NB4 (cell line): ENCODE measurements at regions not wholly inside any gene's neighbourhood (a gene's known extent, or its start where the extent isn't known, plus 50 kb on each side); places are given as distances from the start of the nearest gene placed in this dataset.

Source experiments
- DNase-seq: peaks from one replicate; pipeline ENCODE4 v3.0.0; 2010; ENCODE audit warnings: low read depth
- H3K4me3 ChIP-seq: one replicate; pipeline ENCODE4 v1.5.1; 2011; ENCODE audit warnings: mild to moderate bottlenecking, low read depth, low read length, moderate library complexity
- MYC ChIP-seq: IDR thresholded peaks from 2 replicates; pipeline ENCODE4 v1.6.1; 2011; ENCODE audit warnings: low read depth, low read length
- POLR2A ChIP-seq: IDR thresholded peaks from 2 replicates; pipeline ENCODE4 v1.6.1; 2011; ENCODE audit warnings: mild to moderate bottlenecking; ENCODE audit not compliant: insufficient read length; ENCODE audit errors: extremely low read depth
- TF ChIP-seq, protein P1 (sequence below): IDR thresholded peaks from 2 replicates; pipeline ENCODE4 v1.6.1; 2011; ENCODE audit warnings: low read depth, low read length
- TF ChIP-seq, protein P2 (sequence below): IDR thresholded peaks from one replicate; pipeline ENCODE4 v1.5.1; 2012; ENCODE audit warnings: low read depth, low read length

DNA sequence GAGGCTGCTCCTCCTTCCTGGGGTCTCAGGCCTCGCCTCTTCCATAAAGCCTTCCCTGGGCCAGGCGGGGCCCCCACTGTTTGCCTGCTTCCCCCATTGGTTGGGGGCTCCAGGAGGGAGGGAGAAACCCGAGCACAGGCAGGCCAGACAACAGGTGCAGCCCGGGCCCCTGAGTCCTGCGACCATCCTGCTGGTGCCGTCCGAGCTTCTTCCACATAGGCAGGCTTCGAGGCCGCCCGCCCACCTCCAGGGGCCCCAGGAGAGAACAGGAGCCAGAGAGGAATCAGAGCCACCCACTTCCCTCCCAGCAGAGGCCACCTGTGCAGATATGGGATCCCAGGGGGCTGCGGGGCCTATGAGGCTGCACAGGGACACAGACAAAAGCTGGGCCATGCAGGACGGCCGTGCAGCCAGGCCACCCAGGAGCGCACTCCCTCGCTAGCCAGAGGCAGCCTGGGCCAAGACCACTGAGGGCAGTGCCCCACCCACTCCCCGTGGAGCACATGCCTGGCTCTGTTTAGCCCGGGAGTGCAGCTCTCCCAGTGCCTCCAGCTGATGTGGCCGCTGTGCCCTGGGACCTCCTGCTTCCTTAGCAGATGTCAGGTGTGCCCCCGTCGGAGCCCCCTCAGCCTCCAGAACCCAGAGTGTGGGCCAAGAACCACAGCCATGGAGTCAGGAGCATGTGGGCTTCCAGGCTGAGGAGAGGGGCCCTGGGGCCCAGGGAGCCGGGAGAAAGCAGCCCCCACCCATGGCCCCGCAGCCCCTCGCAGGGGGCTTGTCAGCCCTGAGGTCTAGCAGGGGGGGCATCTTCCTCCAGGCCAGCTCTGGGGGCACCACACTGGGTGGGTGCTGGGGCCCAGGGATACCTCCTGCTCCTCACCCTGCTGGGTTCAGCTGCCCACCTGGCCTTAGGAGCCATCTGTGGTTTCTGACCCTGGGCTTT lies 59.9 kb upstream of the INPP5A start:
- no peak for DNase-seq
- TF ChIP-seq MYC = no peak
- TF ChIP-seq, protein P1, sequence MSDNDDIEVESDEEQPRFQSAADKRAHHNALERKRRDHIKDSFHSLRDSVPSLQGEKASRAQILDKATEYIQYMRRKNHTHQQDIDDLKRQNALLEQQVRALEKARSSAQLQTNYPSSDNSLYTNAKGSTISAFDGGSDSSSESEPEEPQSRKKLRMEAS = no peak
- TF ChIP-seq, protein P2, sequence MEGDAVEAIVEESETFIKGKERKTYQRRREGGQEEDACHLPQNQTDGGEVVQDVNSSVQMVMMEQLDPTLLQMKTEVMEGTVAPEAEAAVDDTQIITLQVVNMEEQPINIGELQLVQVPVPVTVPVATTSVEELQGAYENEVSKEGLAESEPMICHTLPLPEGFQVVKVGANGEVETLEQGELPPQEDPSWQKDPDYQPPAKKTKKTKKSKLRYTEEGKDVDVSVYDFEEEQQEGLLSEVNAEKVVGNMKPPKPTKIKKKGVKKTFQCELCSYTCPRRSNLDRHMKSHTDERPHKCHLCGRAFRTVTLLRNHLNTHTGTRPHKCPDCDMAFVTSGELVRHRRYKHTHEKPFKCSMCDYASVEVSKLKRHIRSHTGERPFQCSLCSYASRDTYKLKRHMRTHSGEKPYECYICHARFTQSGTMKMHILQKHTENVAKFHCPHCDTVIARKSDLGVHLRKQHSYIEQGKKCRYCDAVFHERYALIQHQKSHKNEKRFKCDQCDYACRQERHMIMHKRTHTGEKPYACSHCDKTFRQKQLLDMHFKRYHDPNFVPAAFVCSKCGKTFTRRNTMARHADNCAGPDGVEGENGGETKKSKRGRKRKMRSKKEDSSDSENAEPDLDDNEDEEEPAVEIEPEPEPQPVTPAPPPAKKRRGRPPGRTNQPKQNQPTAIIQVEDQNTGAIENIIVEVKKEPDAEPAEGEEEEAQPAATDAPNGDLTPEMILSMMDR = no peak
- no peak for TF ChIP-seq POLR2A
- no peak overlapping the region for H3K4me3 ChIP-seq

DNA sequence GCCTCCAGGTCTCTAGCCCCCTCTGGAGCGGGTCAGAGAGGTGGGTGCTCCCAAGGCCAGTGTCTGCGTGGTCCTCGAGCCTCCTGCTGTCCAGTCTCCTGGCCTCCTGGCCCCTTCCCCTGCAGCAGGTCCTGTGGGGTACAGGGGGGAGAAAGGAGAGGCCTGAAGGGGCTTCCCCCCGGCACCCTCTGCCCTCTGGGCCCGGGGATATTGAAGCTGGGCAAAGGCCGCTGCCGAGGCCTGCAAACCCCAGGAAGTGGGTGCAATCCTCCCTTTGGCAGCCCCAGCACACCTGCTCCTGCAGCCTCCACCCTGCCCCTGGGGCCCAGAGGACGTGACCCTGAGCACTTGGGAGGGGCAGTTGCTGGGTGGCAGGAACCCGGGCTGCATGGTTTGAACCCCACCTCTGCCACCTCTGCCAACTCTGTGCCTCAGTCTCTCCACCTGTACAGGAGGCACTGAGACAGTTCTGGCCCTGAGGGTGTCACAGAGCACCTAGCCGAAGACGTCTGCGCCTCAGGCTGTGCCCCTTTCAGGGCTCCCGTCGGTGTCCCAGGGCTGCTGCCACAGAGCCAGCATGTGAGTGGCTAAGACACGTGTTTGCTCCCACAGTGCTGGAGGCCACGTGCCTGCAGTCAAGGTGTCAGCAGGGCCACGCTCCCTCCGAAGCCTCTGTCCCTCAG lies 59.1 kb upstream of the INPP5A start:
- no peak for TF ChIP-seq MYC
- TF ChIP-seq, protein P2 = no peak
- TF ChIP-seq, protein P1 = no peak
- no peak for TF ChIP-seq POLR2A
- DNase-seq = no peak
- no peak overlapping the region for H3K4me3 ChIP-seq

DNA sequence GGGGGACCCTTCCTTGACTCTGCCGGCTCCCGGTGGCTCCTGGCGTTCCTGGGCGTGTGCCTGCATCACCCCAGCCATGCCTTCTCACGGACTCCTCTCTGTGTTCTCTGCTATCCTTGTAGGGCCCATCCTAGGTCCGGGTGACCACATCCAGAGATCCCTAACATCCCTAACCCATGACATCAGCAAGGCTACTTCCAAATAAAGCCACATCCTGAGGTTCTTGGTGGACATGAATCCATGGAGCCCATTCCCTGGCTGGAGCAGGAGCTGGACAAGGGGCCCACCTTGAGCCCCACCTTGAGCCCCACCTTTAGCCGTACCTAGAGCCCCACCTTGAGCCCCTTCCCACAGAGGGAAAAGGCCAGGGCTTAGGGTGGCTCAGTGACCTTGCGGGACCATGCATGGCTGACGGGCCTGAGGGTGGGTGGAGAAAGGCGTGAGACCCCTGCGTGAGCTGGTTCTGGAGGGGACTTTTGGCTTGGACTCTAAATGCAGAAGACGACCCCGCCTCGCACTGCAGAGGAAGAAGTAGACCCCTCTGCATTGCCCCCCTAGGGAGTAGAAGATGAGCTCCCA lies 58.5 kb upstream of the INPP5A start:
- TF ChIP-seq, protein P2 = no peak
- TF ChIP-seq POLR2A (no peak), MYC (no peak)
- TF ChIP-seq, protein P1 = no peak
- DNase-seq = no peak
- H3K4me3 ChIP-seq = no peak overlapping the region

DNA sequence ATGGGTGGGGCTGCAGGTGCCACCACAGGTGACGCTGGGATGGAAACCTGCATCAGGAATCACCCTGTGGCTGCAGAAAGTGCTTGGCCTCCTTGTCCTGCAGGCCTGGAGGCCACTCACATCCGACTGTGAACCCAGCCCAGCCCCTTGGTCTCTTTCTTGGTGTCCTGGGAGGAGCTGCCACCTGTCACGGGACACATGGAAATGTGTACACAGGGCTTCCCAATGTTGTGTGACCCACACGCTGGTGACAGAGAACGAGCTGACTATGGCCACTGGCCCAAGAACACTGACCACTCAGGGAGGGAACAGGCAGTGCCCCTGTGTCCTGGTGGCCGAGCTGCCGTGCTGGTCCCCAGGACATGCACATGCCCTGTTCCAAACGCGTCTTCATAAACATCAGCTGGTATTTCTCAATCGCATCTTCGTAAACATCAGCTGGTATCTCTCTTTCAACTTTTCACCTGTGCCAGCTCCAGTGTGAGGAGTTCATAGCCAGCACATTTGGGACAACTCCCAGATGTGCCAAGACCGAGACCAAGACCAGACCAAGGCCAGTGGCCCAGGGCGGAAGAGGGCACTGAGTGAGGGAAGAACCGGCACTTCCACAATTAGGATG lies 57.9 kb upstream of the INPP5A start:
- DNase-seq = no peak
- no peak overlapping the region for H3K4me3 ChIP-seq
- TF ChIP-seq, protein P2 = no peak

DNA sequence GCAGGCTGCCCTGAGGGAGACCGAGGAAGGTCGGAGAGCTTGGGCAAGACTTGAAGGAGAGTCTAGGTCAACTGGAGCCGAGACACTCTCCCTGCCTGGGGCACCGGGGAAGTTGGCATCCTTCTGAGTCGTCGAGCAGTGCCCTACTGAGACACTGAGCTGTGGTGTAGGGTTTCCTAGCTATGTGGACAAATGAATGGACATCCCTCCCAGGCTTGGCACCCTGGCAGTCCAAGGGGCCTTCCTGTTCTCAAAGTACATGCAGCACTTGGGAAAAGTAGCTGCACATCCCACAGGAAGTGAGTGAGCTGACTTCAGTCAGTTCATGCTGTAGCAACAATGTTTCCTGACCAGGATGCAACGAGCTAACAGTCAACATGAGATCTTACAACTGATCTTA lies 57.2 kb upstream of the INPP5A start:
- no peak overlapping the region for H3K4me3 ChIP-seq
- no peak for DNase-seq
- TF ChIP-seq POLR2A (no peak), MYC (no peak)
- TF ChIP-seq, protein P1 = no peak
- TF ChIP-seq, protein P2 = no peak
